SJSA1 (cell line): ENCODE measurements at regions not wholly inside any gene's neighbourhood (a gene's known extent, or its start where the extent isn't known, plus 50 kb on each side); places are given as distances from the start of the nearest gene placed in this dataset.
"Not testable (repeated sequence)": the region's sequence is repeated elsewhere in the genome, so short reads cannot be mapped to it uniquely, and the experiment has no call there.

ENCODE experiments used
- DNase-seq, 2 experiments: peaks; one replicate each; pipeline ENCODE4 v3.0.0-alpha.2; 2015 to 2020; ENCODE audit warnings: low spot score in 2 of 2, low read depth in 1 of 2
- H3K27ac ChIP-seq: fragments of 250-450 bp; sonication (Bioruptor Pico); 2 replicates; pipeline ENCODE4 v1.5.1; 2020; ENCODE audit warnings: mild to moderate bottlenecking, moderate library complexity
- H3K27me3 ChIP-seq: fragments of 250-450 bp; sonication (Bioruptor Pico); replicated peaks from 2 replicates; pipeline ENCODE4 v1.5.1; 2020; ENCODE audit warnings: mild to moderate bottlenecking, moderate library complexity
- H3K36me3 ChIP-seq: fragments of 250-450 bp; sonication (Bioruptor Pico); 2 replicates; pipeline ENCODE4 v1.5.1; 2020; ENCODE audit warnings: mild to moderate bottlenecking
- H3K4me1 ChIP-seq: fragments of 250-450 bp; sonication (Bioruptor Pico); replicated peaks from 2 replicates; pipeline ENCODE4 v1.6.1; 2021; ENCODE audit warnings: mild to moderate bottlenecking
- H3K4me3 ChIP-seq: fragments of 250-450 bp; sonication (Bioruptor Pico); 2 replicates; pipeline ENCODE4 v1.5.1; 2020; ENCODE audit warnings: mild to moderate bottlenecking
- H3K9me3 ChIP-seq: fragments of 250-450 bp; sonication (Bioruptor Pico); replicated peaks from 2 replicates; pipeline ENCODE4 v1.5.1; 2020; ENCODE audit warnings: mild to moderate bottlenecking

DNA sequence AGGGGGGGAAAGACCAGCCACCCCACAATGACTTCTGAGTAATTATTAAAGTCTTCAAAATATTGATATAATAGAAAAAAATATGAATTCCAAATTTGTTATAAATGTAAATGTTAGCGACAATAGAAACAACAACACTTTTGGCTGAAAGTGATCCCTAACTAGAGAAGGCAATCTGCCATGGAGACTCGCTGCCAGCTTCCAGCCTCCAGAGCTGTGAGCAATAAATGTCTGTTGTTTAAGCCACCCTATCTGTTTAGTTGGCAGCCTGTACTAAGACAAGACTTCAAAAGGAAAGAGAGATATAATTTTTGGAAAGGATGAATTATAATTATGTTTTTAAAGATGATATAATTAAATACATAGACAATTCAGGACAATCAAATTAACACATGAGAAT lies 130.8 kb upstream of the HSFY2 start:
- H3K4me1 ChIP-seq = no peaks in the 10 kb centered on the region
- H3K27me3 ChIP-seq = no peaks in the 10 kb centered on the region
- no peak overlapping the region for H3K27ac ChIP-seq
- no peaks in the 10 kb centered on the region for H3K36me3 ChIP-seq
- H3K4me3 ChIP-seq = no peak overlapping the region
- no peaks in the 10 kb centered on the region for H3K9me3 ChIP-seq
- no peak for DNase-seq

- Histone ChIP-seq H3K27ac (no peak overlapping the region), H3K36me3 (no peaks in the 10 kb centered on the region), H3K27me3 (no peaks in the 10 kb centered on the region), H3K4me1 (no peaks in the 10 kb centered on the region), H3K9me3 (no peaks in the 10 kb centered on the region), H3K4me3 (no peak overlapping the region)
- DNase-seq = no peak
Observed at GRCh38 chrY:18891994-18892393, 118.5 kb upstream of the HSFY2 start.

- Histone ChIP-seq H3K27ac (no peak overlapping the region), H3K36me3 (no peaks in the 10 kb centered on the region), H3K4me3 (no peak overlapping the region), H3K4me1 (no peaks in the 10 kb centered on the region), H3K9me3 (no peaks in the 10 kb centered on the region), H3K27me3 (no peaks in the 10 kb centered on the region)
- DNase-seq = no peak
Observed at GRCh38 chrY:18889548-18889947, 116.0 kb upstream of the HSFY2 start.

- H3K27ac ChIP-seq = no peak overlapping the region
- no peaks in the 10 kb centered on the region for H3K27me3 ChIP-seq
- H3K4me3 ChIP-seq = no peak overlapping the region
- no peaks in the 10 kb centered on the region for H3K9me3 ChIP-seq
- H3K36me3 ChIP-seq = no peaks in the 10 kb centered on the region
- DNase-seq = no peak
- no peaks in the 10 kb centered on the region for H3K4me1 ChIP-seq
Observed at GRCh38 chrY:18884748-18885147, 111.2 kb upstream of the HSFY2 start.

GRCh38 chrY:18869145-18869544 lies 95.6 kb upstream of the HSFY2 start:
- not testable (repeated sequence) for H3K4me1 ChIP-seq, H3K4me3 ChIP-seq, H3K36me3 ChIP-seq, H3K27me3 ChIP-seq, DNase-seq, H3K9me3 ChIP-seq, H3K27ac ChIP-seq

DNA sequence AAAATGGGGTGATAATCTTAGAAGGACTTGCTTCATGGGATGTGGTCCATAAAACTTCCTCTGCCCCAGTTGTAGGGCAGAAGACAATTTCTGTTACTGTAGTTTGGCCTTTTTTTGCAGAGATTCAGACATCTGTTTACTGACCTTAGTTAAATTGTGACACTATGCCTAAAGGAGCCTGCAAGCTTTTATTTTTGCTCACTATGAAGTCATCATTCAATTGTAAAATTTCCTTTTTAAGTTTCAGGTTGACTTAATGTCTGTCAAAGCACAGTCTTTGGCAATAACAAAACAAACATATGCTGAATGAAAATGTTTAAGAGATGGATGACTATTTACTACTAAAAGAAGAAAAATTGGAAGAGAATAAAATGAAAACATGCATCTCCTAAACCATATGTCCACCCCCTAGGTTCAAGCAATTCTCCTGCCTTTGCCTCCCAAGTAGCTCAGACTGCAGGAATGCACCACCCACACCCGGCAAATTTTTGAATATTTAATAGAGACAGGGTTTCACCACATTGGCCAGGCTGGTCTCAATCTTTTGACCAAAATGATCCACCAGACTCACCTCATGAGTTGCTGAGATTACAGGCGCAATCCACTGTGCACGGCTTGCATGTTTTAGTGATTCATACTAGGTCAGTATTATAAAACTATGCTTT lies 93.5 kb upstream of the HSFY2 start:
- H3K4me3 ChIP-seq, H3K4me1 ChIP-seq, H3K36me3 ChIP-seq, H3K27me3 ChIP-seq, DNase-seq, H3K9me3 ChIP-seq, H3K27ac ChIP-seq: not testable (repeated sequence)

GRCh38 chrY:18860856-18861255 lies 87.3 kb upstream of the HSFY2 start:
- not testable (repeated sequence) for H3K36me3 ChIP-seq

DNA sequence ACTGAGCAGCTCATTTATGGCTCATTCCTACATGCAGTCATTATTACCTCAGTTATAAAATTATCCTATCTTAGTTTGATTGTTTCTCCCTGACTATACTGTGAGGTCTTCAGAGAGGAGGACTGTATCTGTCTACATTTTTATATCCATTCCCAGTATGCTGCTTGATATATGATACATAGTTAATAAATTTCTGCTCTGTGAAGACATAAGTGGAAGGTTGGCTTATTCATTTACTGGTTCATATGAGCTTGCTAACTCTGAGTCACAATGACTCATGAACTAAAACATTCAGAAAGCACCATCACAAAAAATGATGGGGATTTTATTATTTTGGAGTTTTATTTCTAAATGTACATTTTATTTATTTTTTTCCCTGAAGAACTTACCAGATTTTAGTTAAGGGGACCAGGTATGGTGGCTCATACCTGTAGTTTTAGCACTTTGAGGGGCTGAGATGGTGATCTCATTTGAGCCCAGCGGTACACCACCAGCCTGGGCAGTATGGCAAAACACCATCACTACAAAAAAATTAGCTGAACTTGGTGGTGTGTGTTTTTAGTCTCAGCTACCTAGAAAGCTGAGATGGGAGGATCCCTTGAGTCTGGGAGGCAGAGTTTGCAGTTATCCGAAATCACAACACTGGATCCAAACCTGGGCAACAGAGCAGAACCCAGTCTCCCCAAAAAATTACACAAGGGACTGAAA lies 85.1 kb upstream of the HSFY2 start:
- not testable (repeated sequence) for H3K27me3 ChIP-seq, H3K27ac ChIP-seq, H3K4me3 ChIP-seq, H3K4me1 ChIP-seq, DNase-seq, H3K9me3 ChIP-seq, H3K36me3 ChIP-seq

More at GRCh38 chrY:18860856-18861255, 87.3 kb upstream of the HSFY2 start:
- not testable (repeated sequence) for H3K27me3 ChIP-seq, H3K27ac ChIP-seq, DNase-seq, H3K9me3 ChIP-seq, H3K4me3 ChIP-seq, H3K4me1 ChIP-seq

DNA sequence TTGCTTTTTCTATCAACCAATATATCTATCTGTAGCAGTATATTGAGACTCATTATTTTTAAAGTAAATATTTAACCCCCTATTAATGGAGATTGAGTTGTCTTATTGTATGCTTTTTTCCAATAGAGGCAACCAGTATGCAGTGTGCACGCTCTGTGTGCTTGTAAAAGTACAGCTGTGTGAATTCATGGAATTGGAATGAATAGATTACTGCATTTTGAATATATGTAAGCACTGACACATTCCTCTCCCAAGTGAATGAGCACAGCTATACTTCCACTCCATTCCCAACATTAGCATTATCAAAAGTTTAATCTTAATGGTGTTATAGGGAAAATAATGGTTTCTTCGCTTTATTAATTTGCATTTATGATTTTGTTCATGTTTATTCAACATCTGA lies 81.6 kb upstream of the HSFY2 start:
- not testable (repeated sequence) for H3K4me1 ChIP-seq, H3K27me3 ChIP-seq, H3K27ac ChIP-seq, H3K4me3 ChIP-seq, DNase-seq, H3K36me3 ChIP-seq, H3K9me3 ChIP-seq

DNA sequence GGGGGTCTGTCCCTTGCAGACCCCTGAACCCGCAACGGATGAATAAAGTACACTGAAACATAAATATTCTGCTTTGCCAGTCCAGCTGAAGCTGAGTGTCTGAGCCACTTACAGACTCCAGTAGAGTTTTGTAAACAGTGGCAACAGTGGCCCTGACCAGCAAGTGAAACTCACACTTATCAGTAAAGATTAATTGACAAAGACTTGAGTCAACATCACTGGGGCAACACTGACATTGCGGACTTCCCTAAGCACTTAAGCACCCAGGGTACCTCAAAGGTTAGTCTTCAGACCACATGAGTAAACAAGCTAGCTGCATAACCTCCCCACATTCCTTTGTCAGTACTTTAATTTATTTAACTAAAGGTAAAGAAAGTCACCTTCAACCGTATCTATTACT lies 79.8 kb upstream of the HSFY2 start:
- DNase-seq, H3K36me3 ChIP-seq, H3K27ac ChIP-seq, H3K4me3 ChIP-seq, H3K4me1 ChIP-seq, H3K27me3 ChIP-seq, H3K9me3 ChIP-seq: not testable (repeated sequence)

GRCh38 chrY:18836643-18837042 lies 63.1 kb upstream of the HSFY2 start:
- H3K27me3 ChIP-seq, H3K9me3 ChIP-seq, H3K4me3 ChIP-seq, H3K36me3 ChIP-seq, DNase-seq, H3K27ac ChIP-seq, H3K4me1 ChIP-seq: not testable (repeated sequence)
